NCI-H2196 treated with DMSO at 0.1 percent for 48 hours (cell line): ENCODE measurements at regions not wholly inside any gene's neighbourhood (a gene's known extent, or its start where the extent isn't known, plus 50 kb on each side); places are given as distances from the start of the nearest gene placed in this dataset.
"Not testable (repeated sequence)": the region's sequence is repeated elsewhere in the genome, so short reads cannot be mapped to it uniquely, and the experiment has no call there.

Experiments
- DNase-seq: peaks from one replicate; lab custom pipeline; 2025; ENCODE audit not compliant: unreplicated experiment; lab: John Stamatoyannopoulos, UW

- DNase-seq, result no peak
These were observed 388.8 kb downstream of the THBS2 start for GRCh38 chr6:168864541-168865460.

- no peak for DNase-seq
These were observed 390.2 kb downstream of the THBS2 start for GRCh38 chr6:168863467-168863866.

DNA sequence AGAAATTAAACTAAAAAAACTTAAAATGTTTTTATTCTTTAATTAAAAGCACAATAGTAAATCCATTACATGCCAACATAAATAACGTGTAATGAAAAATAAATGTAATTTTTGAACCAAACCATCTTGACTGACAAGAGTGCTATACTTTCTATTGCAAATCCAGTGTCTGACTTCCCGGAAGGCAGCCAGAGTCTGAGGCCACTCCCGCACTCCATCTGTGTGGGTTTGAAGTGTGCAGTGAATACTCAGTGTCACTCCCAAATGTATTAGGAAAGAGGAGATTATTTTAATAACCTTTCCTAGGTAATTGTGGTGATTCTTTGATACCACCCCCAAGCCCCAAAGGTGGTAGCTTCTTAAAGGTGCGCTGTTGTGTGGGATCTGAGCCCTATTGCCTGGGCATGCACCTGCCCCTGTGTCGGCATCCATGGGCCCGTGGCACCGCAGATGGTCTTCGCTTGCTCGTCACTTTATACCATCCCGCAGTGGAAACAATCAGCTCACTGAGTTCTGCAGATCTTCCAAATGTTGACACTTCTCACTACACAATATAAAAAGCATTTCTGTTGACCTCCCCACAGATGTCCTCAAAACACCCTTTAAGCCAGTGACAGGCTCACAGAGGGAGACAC is 391.2 kb downstream of the THBS2 start:
- DNase-seq, result no peak

- DNase-seq, result no peak
These were observed 392.7 kb downstream of the THBS2 start for GRCh38 chr6:168860987-168861386.

GRCh38 chr6:168860341-168860740 is 393.3 kb downstream of the THBS2 start:
- DNase-seq, result no peak

DNA sequence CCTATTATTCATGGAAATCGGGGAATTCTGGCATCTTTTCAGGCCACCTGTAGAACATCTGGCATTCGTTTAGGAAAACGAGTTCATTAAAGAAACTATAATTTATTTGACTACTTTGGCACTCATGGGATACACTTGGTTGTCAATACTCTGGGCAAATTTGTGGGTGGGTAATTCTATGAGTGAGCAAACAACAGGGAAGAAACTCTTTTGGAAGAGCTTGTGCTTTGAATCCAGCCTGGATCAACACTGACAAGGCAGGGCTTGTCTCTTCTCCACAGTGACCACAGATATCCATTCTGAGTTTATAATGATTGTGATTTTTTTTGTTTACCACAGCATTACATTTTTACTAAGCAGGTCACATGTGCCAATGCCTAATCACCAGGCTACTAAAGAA is 394.7 kb downstream of the THBS2 start:
- no peak for DNase-seq

DNA sequence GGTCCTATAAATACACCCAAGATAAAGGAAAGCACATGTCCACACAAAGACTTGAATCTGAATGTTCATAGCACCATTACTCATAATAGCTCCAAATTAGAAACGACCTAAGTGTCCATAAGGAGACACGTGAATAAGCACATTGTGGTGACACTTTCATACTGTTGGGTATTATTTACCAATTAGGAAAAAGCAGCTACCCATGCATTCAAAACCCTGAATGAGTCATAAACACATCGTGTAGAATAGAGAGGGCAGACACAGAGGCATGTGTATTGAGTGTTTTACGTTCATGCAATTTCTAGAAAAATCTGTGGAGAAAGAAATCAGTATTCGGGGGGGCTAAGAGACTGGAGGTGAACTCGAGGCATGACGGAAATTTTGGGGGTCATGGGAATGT is 396.7 kb downstream of the THBS2 start:
- DNase-seq, result no peak

DNA sequence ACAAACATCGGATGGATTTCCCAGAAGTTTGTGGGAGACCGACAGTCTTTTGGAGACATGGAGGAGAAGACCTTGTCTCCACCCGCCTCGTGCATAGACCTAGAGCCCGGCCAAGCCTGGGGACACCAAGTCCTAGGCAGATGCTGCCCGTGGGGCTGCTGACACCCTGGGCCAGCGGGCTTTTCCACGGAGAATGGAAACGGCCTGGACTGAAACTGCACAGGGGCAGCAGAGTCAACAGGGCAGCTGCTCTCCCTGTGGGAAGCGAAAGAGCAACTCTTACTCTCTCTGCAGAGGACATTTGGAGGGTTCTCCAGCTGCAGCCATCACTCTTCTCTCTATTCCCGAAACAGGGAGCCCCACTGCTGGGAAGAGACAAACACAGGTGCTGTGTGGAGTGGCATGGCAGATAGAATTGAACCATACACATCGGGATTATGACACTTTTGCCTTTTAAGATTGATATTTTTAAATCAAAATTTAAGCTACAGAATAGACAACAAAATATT is 401.2 kb downstream of the THBS2 start:
- no peak for DNase-seq

DNA sequence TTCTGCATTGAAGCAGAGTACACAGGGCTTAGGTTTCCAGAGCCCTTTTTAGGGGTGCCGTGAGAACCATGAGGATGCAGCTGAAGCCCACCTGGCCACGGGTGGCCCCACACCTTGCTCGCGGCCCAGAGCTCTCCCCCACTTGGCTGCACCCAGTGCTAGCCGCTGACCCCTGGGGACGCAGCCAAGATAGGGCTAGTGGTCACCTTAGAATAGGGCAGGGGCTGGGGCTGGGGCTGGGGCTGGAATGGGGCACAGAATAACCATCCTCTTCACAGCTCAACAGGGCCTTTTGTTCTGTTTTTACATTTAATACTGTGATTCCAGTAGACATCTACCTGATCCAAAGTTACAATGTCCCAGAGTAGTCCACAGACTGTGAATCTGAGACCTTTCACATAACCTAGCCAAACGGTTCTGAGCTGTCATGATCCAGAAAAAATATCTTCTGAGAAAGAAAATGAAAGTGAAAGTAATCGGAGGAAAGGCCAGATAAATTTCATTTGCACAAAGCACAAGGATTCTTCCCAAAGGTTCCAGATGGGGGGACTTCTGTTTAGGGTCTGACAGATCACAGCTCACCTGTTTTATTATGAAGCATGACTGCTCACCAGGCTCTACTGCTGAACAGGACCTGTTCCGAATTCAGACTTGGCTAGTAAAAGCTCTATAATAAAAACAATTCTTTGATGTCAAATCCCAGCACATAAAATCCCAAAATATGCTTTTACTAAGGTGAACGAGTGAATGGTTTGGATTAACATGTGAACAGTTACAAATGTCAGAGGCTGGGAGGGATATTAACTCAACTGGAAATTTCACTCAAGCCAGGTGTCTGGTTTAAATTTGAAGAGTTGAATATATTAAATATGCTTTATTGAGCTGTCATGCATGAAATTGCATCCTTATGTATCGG is 401.9 kb downstream of the THBS2 start:
- no peak for DNase-seq

- DNase-seq, result not testable (repeated sequence)
These were observed 403.5 kb downstream of the THBS2 start for GRCh38 chr6:168850027-168850736.

- DNase-seq, result no peak
These were observed 404.2 kb downstream of the THBS2 start for GRCh38 chr6:168849459-168849858.

DNA sequence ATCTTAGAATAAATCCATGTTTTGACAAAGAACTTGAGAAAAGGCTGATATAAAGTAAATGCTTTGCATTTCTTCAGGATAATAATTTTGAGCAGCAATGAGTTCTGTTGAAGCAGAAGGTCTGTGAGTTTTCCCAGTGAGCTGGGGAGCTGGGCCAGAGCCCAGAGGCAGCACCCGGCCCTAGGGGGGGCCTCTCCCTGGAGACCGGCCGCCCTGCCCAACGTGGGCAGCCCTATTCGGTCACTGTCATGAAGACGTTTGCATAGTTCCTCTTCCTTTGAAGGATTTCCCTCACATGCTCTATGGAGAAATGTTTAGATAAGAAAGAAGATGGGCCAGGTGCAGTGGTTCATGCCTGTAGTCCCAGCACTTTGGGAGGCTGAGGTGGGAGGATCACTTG is 404.8 kb downstream of the THBS2 start:
- no peak for DNase-seq

GRCh38 chr6:168844821-168845609 is 404.0 kb downstream of the SMOC2 start:
- DNase-seq, result no peak

DNA sequence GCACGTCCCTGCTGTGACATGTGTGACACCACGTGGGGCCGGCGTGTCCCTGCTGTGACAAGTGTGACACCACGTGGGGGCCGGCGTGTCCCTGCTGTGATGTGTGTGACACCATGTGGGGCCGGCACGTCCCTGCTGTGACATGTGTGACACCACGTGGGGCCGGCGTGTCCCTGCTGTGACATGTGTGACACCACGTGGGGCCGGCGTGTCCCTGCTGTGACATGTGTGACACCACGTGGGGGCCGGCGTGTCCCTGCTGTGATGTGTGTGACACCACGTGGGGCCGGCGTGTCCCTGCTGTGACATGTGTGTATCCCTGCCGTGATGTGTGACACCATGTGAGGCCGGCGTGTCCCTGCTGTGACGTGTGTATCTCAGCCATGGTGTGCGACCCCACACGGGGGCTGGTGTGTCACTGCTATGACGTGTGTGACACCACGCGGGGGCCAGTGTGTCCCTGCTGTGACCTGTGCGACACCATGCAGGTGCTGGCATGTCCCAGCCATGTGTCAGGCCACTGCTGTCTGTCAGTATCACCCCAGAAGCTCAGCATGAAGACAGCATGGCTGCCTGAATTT is 401.7 kb downstream of the SMOC2 start:
- DNase-seq, result not testable (repeated sequence)

- DNase-seq, result no peak
These were observed 400.8 kb downstream of the SMOC2 start for GRCh38 chr6:168841609-168842278.

DNA sequence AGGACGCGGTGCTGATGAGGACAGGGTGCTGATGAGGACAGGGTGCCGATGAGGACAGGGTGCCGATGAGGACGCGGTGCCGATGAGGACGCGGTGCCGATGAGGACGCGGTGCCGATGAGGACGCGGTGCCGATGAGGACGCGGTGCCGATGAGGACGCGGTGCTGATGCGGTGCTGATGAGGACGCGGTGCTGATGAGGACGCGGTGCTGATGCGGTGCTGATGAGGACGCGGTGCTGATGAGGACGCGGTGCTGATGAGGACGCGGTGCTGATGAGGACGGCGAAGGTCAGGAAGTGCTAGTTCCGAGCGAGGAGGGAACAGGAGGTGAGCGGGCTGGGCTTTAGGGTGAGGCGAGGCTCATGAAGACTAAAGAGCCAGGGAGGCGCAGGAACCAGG is 399.9 kb downstream of the SMOC2 start:
- DNase-seq, result not testable (repeated sequence)

DNA sequence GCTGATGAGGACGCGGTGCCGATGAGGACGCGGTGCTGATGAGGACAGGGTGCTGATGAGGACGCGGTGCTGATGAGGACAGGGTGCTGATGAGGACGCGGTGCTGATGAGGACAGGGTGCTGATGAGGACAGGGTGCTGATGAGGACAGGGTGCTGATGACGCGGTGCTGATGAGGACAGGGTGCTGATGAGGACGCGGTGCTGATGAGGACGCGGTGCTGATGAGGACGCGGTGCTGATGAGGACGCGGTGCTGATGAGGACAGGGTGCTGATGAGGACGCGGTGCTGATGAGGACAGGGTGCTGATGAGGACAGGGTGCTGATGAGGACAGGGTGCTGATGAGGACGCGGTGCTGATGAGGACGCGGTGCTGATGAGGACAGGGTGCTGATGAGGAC is 399.3 kb downstream of the SMOC2 start:
- not testable (repeated sequence) for DNase-seq

- DNase-seq, result peak; percentile 37
These were observed 397.0 kb downstream of the SMOC2 start for GRCh38 chr6:168838037-168838399.
